ENCODE measurements at regions not wholly inside any gene's neighbourhood (a gene's known extent, or its start where the extent isn't known, plus 50 kb on each side); places are given as distances from the start of the nearest gene placed in this dataset.
"Not testable (repeated sequence)": the region's sequence is repeated elsewhere in the genome, so short reads cannot be mapped to it uniquely, and the experiment has no call there.

- DNase-seq; H3K36me3 ChIP-seq (ENCODE audit: control insufficient read depth, insufficient read depth, low read length); H3K79me1 ChIP-seq (ENCODE audit: low read depth in 1 of 2, low read length in 2 of 2); POLR2A ChIA-PET (ENCODE audit: unreplicated experiment); H3K18ac ChIP-seq (ENCODE audit: low read depth, low read length); H2BK120ac ChIP-seq (ENCODE audit: low read depth, low read length); H4K91ac ChIP-seq (ENCODE audit: insufficient read depth, low read depth, low read length); H4K8ac ChIP-seq (ENCODE audit: low read depth in 2 of 2, low read length in 2 of 2); H2AK5ac ChIP-seq (ENCODE audit: low read depth, low read length); H2AK9ac ChIP-seq (replicated peaks; ENCODE audit: low read depth, low read length, poor library complexity); intact Hi-C loops (cut with micrococcal nuclease); BruUV-seq (replicated peaks); H3K9me1 ChIP-seq (ENCODE audit: insufficient read depth, low read length); H3K4me3 ChIP-seq (ENCODE audit: insufficient read depth, low read depth, low read length); in situ Hi-C loops (cut with MboI; ENCODE audit: low sequenced_read_pairs); ATAC-seq (ENCODE audit: low read depth); H3K27me3 ChIP-seq (ENCODE audit: control insufficient read depth, insufficient read depth, low read length); H3K23ac ChIP-seq (ENCODE audit: low read depth, low read length); H3K4ac ChIP-seq (ENCODE audit: low read depth, low read length); H3K4me1 ChIP-seq (ENCODE audit: control insufficient read depth, insufficient read depth, low read length); H3K27ac ChIP-seq (ENCODE audit: insufficient read depth, low read length); H3K9ac ChIP-seq (ENCODE audit: low read depth, low read length); H4K5ac ChIP-seq (ENCODE audit: low read depth, low read length); H3K4me2 ChIP-seq (ENCODE audit: low read depth, low read length); H3K9me3 ChIP-seq (ENCODE audit: control insufficient read depth, insufficient read depth, low read length); H2BK20ac ChIP-seq (ENCODE audit: low read depth, low read length); H2BK15ac ChIP-seq (ENCODE audit: low read depth, low read length); H4K20me1 ChIP-seq (ENCODE audit: insufficient read depth, low read length); CTCF ChIA-PET; H3K56ac ChIP-seq (ENCODE audit: extremely low read depth, insufficient read depth, low read length); dilution Hi-C loops (cut with HindIII; ENCODE audit: low sequenced_read_pairs, unreplicated experiment); H3K14ac ChIP-seq (replicated peaks; ENCODE audit: low read depth, low read length); H2AFZ ChIP-seq (replicated peaks; ENCODE audit: low read length, poor library complexity); H2BK5ac ChIP-seq (ENCODE audit: low read depth, low read length, poor library complexity, severe bottlenecking): not testable (repeated sequence)
- no CpG with 5 or more reads among the region's 23 CpGs for WGBS, 2 experiments (ENCODE audit: extremely low coverage in 2 of 2, insufficient read length in 1 of 2)
Measured at GRCh38 chr21:15218476-15218875, 153.7 kb upstream of the NRIP1 start.

Data from IMR-90 (cell line).